IMR-90 (cell line): ENCODE measurements at regions not wholly inside any gene's neighbourhood (a gene's known extent, or its start where the extent isn't known, plus 50 kb on each side); places are given as distances from the start of the nearest gene placed in this dataset.

ENCODE experiments used
- ATAC-seq: fragments of 200-7000 bp; cut with Tn5 transposase; 2 replicates; pipeline ENCODE4 v1.9.1; 2020; ENCODE audit warnings: low read depth, mild to moderate bottlenecking, moderate library complexity
- BruUV-seq: library from RNA; stranded (reverse); fragments of 400-500 nt; replicated peaks from 2 replicates; lab custom pipeline; 2021; lab: Mats Ljungman, UMichigan
- CTCF ChIA-PET: fragments of 300-600 bp; formaldehyde crosslinking; extraction: SDS; loops from one replicate; lab custom pipeline; 2021; ENCODE audit warnings: antibody characterized with exemption; lab: Yijun Ruan, JAX
- POLR2A ChIA-PET: fragments of 300-600 bp; sonication (Branson Sonifier 250); formaldehyde crosslinking; loops from one replicate; lab custom pipeline; 2022; ENCODE audit warnings: antibody characterized with exemption; ENCODE audit not compliant: unreplicated experiment; lab: Charles Lee
- DNase-seq: peaks from one replicate; pipeline ENCODE4 v3.0.0; 2013
- H2AFZ ChIP-seq: replicated peaks from 2 replicates; pipeline ENCODE3; 2013; ENCODE audit warnings: low read length, mild to moderate bottlenecking; ENCODE audit not compliant: poor library complexity
- H2AK5ac ChIP-seq: 2 replicates; pipeline ENCODE4 v1.6.1; 2013; ENCODE audit warnings: low read depth, low read length, inconsistent platforms
- H2AK9ac ChIP-seq: replicated peaks from 2 replicates; pipeline ENCODE3; 2013; ENCODE audit warnings: mild to moderate bottlenecking, low read depth, low read length, moderate library complexity; ENCODE audit not compliant: poor library complexity
- H2BK120ac ChIP-seq: 2 replicates; pipeline ENCODE4 v1.6.1; 2013; ENCODE audit warnings: low read depth, low read length, inconsistent platforms
- H2BK15ac ChIP-seq: 3 replicates; pipeline ENCODE4 v1.6.1; 2013; ENCODE audit warnings: low read depth, low read length, inconsistent platforms
- H2BK20ac ChIP-seq: 2 replicates; pipeline ENCODE4 v1.6.1; 2013; ENCODE audit warnings: low read depth, mild to moderate bottlenecking, inconsistent platforms, low read length, moderate library complexity
- H2BK5ac ChIP-seq: 2 replicates; pipeline ENCODE4 v1.6.1; 2013; ENCODE audit warnings: mild to moderate bottlenecking, low read depth, low read length, inconsistent platforms; ENCODE audit not compliant: poor library complexity, severe bottlenecking
- H3K14ac ChIP-seq: replicated peaks from 2 replicates; pipeline ENCODE4 v1.6.1; 2013; ENCODE audit warnings: low read depth, low read length, inconsistent platforms
- H3K18ac ChIP-seq: 2 replicates; pipeline ENCODE4 v1.6.1; 2013; ENCODE audit warnings: low read depth, low read length, control low read depth
- H3K23ac ChIP-seq: 2 replicates; pipeline ENCODE4 v1.6.1; 2013; ENCODE audit warnings: low read depth, low read length, inconsistent platforms
- H3K27ac ChIP-seq: 2 replicates; pipeline ENCODE4 v1.5.1; 2013; ENCODE audit warnings: mild to moderate bottlenecking, control low read depth, low read length; ENCODE audit not compliant: insufficient read depth
- H3K27me3 ChIP-seq: 2 replicates; pipeline ENCODE4 v1.6.1; 2013; ENCODE audit warnings: low read length; ENCODE audit not compliant: control insufficient read depth, insufficient read depth
- H3K36me3 ChIP-seq: 2 replicates; pipeline ENCODE4 v1.6.1; 2013; ENCODE audit warnings: low read length, mixed read lengths; ENCODE audit not compliant: control insufficient read depth, insufficient read depth
- H3K4ac ChIP-seq: 2 replicates; pipeline ENCODE4 v1.6.1; 2013; ENCODE audit warnings: low read depth, low read length, inconsistent platforms
- H3K4me1 ChIP-seq: 2 replicates; pipeline ENCODE4 v1.6.1; 2013; ENCODE audit warnings: low read length, mixed read lengths; ENCODE audit not compliant: control insufficient read depth, insufficient read depth
- H3K4me2 ChIP-seq: 2 replicates; pipeline ENCODE4 v1.6.1; 2013; ENCODE audit warnings: low read depth, mild to moderate bottlenecking, control low read depth, low read length, moderate library complexity
- H3K4me3 ChIP-seq: 2 replicates; pipeline ENCODE4 v1.5.1; 2013; ENCODE audit warnings: low read depth, mild to moderate bottlenecking, control low read depth, low read length, moderate library complexity; ENCODE audit not compliant: insufficient read depth
- H3K56ac ChIP-seq: 2 replicates; pipeline ENCODE4 v1.6.1; 2013; ENCODE audit warnings: low read length, inconsistent platforms; ENCODE audit not compliant: insufficient read depth; ENCODE audit errors: extremely low read depth
- H3K79me1 ChIP-seq, 2 experiments: 2 replicates each; pipeline ENCODE4 v1.6.1; 2013; ENCODE audit warnings: low read length in 2 of 2, inconsistent platforms in 1 of 2, low read depth in 1 of 2
- H3K9ac ChIP-seq: 2 replicates; pipeline ENCODE4 v1.6.1; 2013; ENCODE audit warnings: low read depth, low read length, control low read depth
- H3K9me1 ChIP-seq: 2 replicates; pipeline ENCODE4 v1.6.1; 2013; ENCODE audit warnings: low read length, inconsistent platforms; ENCODE audit not compliant: insufficient read depth
- H3K9me3 ChIP-seq: 2 replicates; pipeline ENCODE4 v1.6.1; 2013; ENCODE audit warnings: low read length; ENCODE audit not compliant: control insufficient read depth, insufficient read depth
- H4K20me1 ChIP-seq: 2 replicates; pipeline ENCODE4 v1.6.1; 2013; ENCODE audit warnings: low read length, inconsistent platforms; ENCODE audit not compliant: insufficient read depth
- H4K5ac ChIP-seq: 2 replicates; pipeline ENCODE4 v1.6.1; 2013; ENCODE audit warnings: mild to moderate bottlenecking, low read depth, low read length, control low read depth
- H4K8ac ChIP-seq, 2 experiments: 2 replicates each; pipeline ENCODE4 v1.6.1; 2013; ENCODE audit warnings: low read depth in 2 of 2, low read length in 2 of 2, control low read depth in 1 of 2, inconsistent platforms in 1 of 2
- H4K91ac ChIP-seq: 2 replicates; pipeline ENCODE4 v1.6.1; 2013; ENCODE audit warnings: low read depth, low read length, inconsistent platforms; ENCODE audit not compliant: insufficient read depth
- BHLHE40 ChIP-seq: fragments of 150-350 bp; IDR thresholded peaks from 2 replicates; pipeline ENCODE4 v1.6.1; 2016; ENCODE audit warnings: mild to moderate bottlenecking, low read depth, low read length
- CEBPB ChIP-seq: IDR thresholded peaks from 2 replicates; pipeline ENCODE4 v1.6.1; 2012; ENCODE audit warnings: low read depth, low read length, improper control_type of control experiment
- CTCF ChIP-seq: conservative IDR thresholded peaks from 2 replicates; pipeline ENCODE4 v1.5.1; 2012; ENCODE audit warnings: mild to moderate bottlenecking, low read depth, low read length, improper control_type of control experiment
- ELK1 ChIP-seq: fragments of 150-350 bp; IDR thresholded peaks from 2 replicates; pipeline ENCODE4 v1.6.1; 2016; ENCODE audit warnings: low read depth, mild to moderate bottlenecking, low read length, moderate library complexity, borderline replicate concordance
- MAZ ChIP-seq: IDR thresholded peaks from 2 replicates; pipeline ENCODE4 v1.6.1; 2012; ENCODE audit warnings: low read depth, mild to moderate bottlenecking, low read length, improper control_type of control experiment, moderate library complexity, borderline replicate concordance
- MXI1 ChIP-seq: IDR thresholded peaks from 2 replicates; pipeline ENCODE4 v1.6.1; 2012; ENCODE audit warnings: low read depth, mild to moderate bottlenecking, low read length, moderate library complexity, borderline replicate concordance
- NFE2L2 ChIP-seq: fragments of 150-350 bp; IDR thresholded peaks from 2 replicates; pipeline ENCODE4 v1.6.1; 2016; ENCODE audit warnings: low read depth, mild to moderate bottlenecking, low read length
- POLR2A ChIP-seq: IDR thresholded peaks from 2 replicates; pipeline ENCODE4 v1.6.1; 2012; ENCODE audit warnings: mild to moderate bottlenecking, low read depth, low read length
- SMC3 ChIP-seq: fragments of 150-350 bp; IDR thresholded peaks from 2 replicates; pipeline ENCODE4 v1.6.1; 2016; ENCODE audit warnings: low read depth, mild to moderate bottlenecking, antibody characterized with exemption, low read length, moderate library complexity
- WGBS, 2 experiments: methylation state at CpG; one replicate each; pipeline versions ENCODE4 v1.1.5 to v1.1.7; 2013; ENCODE audit warnings: missing lambda C conversion rate in 2 of 2; ENCODE audit not compliant: insufficient read length in 1 of 2; ENCODE audit errors: extremely low coverage in 2 of 2; 5-methylcytosine and 5-hydroxymethylcytosine counted together
- dilution Hi-C: fragments of 300-500 bp; cut with HindIII; formaldehyde crosslinking; loops from one replicate; pipeline ENCODE4 v1.14.3; 2018; ENCODE audit warnings: low sequenced_read_pairs; ENCODE audit not compliant: unreplicated experiment
- in situ Hi-C: fragments of 300-500 bp; cut with MboI; formaldehyde crosslinking; loops from 3 replicates; pipeline ENCODE4 v1.14.3; 2019; ENCODE audit warnings: low sequenced_read_pairs, inconsistent platforms, mixed read lengths
- intact Hi-C: fragments of 100-400 bp; cut with micrococcal nuclease; formaldehyde crosslinking; loops from 2 replicates; pipeline ENCODE4 v1.10.0; 2022

- Histone ChIP-seq H3K9me3 (peaks cover 11% of the 10 kb centered on the region; the same call in 1 of the 2 replicates), H3K27ac (no peak overlapping the region), H3K27me3 (no peaks in the 10 kb centered on the region), H2BK5ac (no peak overlapping the region), H4K8ac (no peak overlapping the region), H3K4ac (no peak overlapping the region), H4K5ac (no peak overlapping the region), H3K36me3 (no peaks in the 10 kb centered on the region), H3K14ac (no peak overlapping the region), H3K4me3 (no peak overlapping the region), H3K23ac (no peak overlapping the region), H3K4me2 (no peak overlapping the region), H2BK20ac (no peak overlapping the region), H3K56ac (no peak overlapping the region), H3K18ac (no peak overlapping the region), H3K79me1 (no peaks in the 10 kb centered on the region), H2AK5ac (no peak overlapping the region), H2AK9ac (no peak overlapping the region), H3K4me1 (no peaks in the 10 kb centered on the region), H3K9me1 (no peaks in the 10 kb centered on the region), H4K91ac (no peak overlapping the region), H2BK120ac (no peak overlapping the region), H2BK15ac (no peak overlapping the region), H2AFZ (no peak overlapping the region), H4K20me1 (no peaks in the 10 kb centered on the region), H3K9ac (no peak overlapping the region)
- CTCF ChIA-PET, result no interaction called here
- DNase-seq (no peak), ATAC-seq (no peak)
- POLR2A ChIA-PET, result no interaction called here
- dilution Hi-C loops (no loop called here), in situ Hi-C loops (no loop called here), intact Hi-C loops (no loop called here)
- TF ChIP-seq ELK1, result no peak
- TF ChIP-seq SMC3, result no peak
- no peak for TF ChIP-seq NFE2L2
- TF ChIP-seq MAZ, result no peak
- no peak for TF ChIP-seq POLR2A
- TF ChIP-seq MXI1, result no peak
- no peak for TF ChIP-seq CTCF
- TF ChIP-seq CEBPB, result no peak
- no peak for TF ChIP-seq BHLHE40
- BruUV-seq, result no TSS peak
- no CpG with 5 or more reads among the region's 1 CpG for WGBS, 2 experiments
Measured at GRCh38 chr12:61584943-61585342, 675.3 kb upstream of the USP15 start.
